NCI-H1694 (cell line): ENCODE measurements at regions not wholly inside any gene's neighbourhood (a gene's known extent, or its start where the extent isn't known, plus 50 kb on each side); places are given as distances from the start of the nearest gene placed in this dataset.

Source experiments
- DNase-seq: peaks from one replicate; lab custom pipeline; 2025; lab: John Stamatoyannopoulos, UW

DNA sequence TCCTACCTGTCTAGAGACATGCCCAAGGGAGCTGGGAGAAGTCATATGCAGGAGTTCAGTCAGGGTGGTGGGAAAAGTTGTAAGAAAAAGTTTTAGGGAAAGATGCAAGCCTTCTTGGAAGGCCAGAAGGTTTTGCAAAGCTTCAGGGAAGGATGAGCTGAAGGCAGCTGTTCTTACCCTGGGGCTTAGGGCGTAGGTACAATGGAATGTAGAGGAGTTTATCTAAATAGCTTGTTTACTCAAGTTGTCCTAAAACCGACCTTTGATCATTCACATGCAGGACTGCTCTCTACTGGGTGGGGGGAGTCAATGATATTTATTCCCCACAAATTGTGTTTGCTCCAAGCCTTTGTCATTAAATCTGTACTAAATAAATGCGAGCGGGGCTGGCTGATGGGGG, 277.0 kb downstream of the CRPPA start:
- DNase-seq, result no peak

DNA sequence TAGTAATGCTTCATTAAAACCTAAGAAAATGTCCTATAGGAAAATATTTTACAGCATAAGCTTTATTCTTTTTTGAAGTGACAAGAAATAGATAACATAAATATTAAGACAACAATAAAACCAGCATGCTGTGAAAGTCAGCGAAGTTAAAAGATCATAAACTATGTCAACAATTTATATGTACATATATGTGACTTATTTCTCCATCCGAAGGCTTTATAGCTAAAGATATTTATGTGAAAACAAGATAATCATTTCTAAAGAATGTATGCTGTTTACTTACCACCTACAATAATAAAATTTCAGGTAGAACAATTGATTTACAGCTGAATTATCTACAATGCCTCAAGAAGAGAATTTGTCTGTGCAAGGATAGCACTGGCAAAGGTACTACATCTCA, 283.4 kb downstream of the CRPPA start:
- DNase-seq, result no peak

DNA sequence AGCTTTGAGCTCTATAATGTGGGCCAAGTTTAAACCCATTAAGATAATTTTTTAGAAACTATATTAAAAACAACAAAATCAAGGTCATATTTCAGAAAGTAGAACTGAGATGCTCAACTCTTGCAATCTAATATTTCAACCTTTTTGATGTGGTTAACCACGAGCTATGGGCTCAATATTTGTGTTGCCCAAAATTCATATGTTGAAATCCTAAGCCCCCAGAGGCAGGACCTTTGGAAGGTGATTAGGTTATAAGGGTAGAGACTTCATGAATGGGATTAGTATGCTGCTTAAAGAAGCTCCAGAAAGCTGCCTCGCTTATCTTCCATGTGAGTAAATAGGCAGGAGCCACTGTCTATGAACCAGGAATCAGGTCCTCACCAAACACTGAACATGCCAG, 284.4 kb downstream of the CRPPA start:
- DNase-seq, result no peak

DNA sequence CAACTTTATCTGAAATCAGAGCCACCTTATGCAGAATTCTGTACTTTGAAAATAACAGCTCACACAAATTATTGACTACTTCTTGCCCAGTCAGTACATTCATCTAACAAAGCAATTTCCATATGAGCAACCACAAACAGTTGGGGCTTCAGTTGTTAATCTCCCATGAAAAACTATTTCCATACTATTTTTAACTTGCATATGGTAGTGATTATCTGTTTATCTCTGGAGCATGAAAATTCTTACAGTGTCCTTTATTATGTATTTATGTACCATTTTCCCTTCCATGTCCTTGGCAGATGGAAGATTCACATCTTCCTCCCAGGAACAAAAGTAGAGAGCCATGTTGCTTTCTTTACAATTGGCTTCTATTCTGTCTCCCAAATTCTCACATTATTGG, 285.7 kb downstream of the CRPPA start:
- no peak for DNase-seq

DNA sequence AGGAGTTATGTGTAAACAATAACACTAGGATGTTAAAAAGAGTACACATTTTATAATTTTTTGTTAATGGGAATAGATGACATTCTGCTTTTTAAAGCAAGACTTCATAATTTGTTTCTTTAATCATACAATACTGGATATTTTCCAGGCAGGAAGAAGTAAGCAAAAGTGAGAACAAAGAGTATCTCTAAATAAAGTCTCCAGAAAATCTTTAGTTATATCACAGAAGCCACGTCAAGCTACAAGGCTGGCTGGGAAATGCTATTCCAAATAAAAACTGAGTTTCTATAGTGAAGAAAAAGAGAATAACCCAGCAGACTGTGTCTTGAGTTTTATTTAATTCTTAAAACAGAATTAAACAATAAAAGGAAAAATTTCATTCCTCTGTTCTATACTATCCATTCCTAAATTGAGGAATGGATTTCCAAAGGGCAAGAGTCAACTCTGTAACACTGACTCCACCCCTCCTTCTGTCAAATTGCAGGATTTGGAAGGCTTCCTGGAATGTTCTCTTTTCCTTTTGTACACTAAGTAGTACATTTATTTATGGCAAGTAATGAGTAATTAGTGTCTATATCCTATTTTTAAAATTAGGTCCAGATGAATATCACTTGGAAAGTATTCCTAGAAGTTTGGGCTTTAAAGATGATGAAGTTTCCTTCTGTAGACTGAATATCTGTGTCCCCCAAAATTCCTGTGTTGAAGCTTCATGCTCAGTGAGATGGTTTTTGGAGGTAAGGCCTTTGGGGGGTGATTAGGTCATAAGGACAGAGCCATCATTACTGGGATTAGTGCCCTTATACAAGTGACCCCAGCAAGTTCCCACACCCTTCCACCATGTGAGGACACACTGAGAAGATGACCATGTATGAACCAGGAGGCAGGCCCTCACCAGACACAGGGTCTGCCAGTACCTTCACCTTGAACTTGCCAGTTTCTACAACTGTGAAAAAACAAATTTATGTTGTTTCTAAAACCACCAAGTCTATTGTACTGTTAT, 290.9 kb downstream of the CRPPA start:
- no peak for DNase-seq

DNA sequence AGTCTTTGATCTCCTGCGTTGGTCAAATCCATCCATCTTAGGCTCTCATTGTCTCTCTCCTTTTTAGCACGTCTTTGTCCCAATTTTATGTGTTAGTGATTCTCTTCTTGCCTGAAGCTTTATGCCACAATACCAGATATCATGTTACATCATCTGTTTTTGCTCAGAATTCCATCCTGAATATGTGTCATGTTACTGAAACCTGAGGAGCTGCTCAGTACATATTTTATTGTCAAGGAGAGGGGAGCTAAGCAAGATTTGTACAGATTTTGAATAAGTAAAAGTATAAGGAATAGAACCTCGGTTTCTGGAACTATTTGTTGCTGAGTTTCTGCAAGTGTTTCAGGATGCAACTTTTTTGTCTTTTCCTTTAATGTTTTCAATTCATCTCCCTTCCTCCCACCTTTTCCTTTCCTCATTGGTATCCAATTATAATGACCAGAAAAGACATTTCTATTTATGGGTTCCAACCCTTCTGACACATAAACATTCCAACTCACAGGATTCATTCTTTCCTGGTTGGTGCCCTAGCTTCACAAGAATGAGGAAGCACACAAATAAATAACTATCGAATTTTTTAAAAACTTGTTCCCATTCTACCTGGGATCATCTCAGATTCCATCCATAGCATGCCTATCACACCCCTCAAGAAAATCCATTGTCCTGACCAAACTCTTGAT, 291.8 kb downstream of the CRPPA start:
- no peak for DNase-seq

DNA sequence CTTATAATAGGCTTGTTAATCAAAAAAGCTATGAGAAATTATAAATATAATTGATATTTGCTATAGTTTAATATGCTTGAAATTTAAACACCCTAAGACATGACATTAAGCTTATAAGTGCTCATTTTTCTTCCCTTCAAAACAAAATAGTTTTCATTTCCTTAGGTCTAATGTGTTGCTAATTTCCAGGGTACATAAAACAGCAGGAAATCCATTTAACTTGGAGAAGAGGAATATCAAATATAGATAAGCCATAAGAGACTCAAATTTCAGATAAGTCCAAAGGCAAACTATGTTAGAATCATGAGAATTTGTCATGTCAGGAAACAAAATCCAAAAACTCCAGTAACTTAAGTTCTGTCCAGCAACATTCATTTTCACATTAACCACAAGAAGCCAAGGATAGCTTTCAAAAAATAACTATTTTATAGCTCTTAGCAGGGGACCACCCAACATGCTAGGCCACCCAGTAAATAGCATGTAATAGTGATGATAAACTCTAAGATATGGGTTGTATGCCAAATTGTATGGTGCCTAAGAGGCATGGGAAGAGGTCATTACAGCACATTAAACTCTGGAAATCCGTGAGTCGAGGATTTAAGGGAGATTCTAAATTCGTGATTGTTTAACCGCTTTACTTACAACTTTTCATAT, 298.1 kb downstream of the CRPPA start:
- DNase-seq, result no peak

DNA sequence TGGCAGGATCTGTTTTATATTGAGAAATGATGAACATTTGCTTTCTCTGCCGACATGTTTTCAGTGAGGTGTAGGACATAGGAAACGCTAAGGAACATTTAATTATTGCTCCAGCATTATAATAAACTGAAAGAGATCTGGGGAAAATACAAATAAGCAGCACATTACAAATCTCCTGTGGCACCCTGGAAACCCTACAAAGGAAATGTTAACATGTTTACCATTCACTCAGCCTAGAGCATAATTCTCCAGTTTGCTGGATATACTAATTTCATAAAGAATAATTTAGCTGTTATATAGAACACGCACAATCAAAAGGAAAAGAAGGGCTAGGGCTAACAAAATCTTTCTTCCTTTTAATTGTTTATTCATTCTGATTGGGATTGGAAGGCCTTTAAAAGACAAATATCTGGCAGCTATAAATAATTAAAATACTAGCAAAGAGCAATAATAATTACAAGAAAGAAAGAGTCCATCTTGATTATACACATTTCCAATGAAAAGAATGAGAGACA, 299.4 kb downstream of the CRPPA start:
- no peak for DNase-seq

DNA sequence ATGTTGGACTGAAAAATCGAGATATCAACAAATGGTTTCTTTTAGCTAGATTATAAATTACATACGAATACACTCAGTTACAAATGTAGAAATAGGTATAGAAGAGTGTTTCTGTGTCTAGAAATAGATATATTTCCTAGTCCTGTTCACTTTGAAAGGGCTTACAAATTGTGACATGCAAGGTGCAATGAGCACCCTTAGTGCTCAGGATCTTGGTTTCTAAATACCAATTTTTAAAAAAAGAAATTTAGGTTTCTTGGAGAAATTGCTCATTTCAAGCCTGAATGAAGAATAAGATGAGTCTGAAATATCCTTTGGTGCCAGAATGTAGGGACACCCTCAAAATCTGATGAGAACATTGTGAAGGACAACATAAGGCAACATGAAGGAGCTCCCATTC, 306.0 kb downstream of the CRPPA start:
- no peak for DNase-seq

DNA sequence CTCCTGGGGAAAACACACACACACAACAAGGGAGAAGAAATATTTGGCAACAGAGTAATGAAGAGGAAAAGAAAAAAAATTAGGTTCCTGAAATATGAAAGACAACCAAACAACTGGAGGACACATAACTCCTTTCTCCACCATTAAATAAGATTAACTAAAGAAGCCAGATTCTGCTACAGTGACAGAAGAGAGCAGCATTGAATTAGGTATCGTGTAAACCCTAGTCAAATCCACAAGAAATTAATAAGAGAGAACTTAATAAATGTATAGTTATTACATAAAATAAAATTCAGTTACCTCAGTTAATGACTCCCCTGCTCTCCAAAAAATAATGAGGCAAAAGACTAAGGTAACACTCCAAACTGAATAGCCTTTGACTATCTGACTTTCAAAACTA, 306.7 kb downstream of the CRPPA start:
- no peak for DNase-seq

DNA sequence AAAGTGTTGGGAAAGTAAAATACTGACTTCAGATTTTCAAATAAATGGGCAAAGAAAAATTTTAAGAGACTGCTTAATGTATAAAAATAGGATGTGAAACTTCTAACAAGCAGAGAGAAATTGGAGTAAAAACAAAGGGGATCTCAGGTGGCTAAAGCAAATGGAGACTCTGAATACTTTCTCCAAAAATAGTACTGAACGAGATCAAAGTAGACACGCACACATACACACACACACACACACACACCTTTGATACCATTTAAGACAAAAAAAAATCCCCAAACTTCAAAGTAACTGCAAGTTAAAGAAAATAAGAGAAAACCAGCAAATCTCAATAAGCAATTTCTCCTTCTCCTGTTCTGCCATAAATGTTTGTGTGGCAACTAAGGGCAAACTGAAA, 307.3 kb downstream of the CRPPA start:
- no peak for DNase-seq

DNA sequence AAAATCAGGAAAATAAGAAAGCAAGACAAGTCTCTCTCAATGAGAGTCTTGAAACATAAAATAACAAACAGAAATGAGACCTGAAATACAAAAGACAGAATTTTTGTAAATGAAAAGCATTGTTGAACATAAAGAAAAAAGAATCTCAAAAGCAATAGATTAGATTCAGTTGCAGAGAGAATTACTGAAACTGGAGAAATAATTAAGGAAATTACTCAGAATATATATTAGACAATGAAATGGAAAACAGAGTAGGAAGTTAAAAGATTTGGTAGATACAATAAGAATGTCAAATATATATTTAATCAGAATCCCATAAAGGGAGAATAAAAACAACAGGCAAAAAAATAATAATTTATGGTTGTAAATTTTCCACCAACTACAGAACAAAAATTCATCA, 308.3 kb downstream of the CRPPA start:
- DNase-seq, result no peak

DNA sequence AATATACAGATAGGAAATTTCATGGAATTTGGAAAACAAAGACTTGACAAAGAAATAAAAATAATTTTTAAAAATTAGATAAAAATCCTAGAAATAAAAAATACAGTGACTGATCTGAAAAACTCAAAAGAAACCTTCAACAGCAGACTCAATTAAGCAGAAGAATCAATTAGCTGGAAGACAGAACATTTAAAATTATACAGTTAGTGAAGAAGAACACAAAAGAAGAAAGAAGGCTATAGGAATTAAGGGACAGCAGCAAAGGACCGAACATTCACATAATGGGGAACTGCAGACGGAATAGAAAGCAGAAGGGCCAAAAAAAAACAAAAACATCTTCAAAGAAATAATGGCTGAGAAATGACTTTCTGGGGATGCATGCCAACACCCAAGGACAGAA, 314.5 kb downstream of the CRPPA start:
- DNase-seq, result no peak

DNA sequence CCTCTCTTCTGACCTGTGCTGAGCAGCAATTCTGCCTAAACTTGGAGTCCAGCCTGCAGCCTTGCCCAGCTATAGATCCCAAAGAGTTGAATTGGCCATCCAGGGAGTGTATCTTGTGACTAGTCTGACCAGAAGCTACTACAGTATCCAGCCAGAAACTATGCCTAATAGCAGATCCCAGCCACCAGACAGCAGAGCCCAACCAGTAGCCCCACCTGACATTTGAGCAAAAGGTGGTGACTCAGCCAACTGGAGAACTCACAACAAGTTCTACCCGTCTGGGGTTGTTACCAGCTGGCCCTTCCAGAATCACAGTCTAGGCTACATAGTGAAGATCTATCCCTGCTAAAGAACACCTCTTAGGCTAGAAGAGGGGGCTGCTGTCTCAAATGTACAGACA, 315.0 kb downstream of the CRPPA start:
- no peak for DNase-seq

DNA sequence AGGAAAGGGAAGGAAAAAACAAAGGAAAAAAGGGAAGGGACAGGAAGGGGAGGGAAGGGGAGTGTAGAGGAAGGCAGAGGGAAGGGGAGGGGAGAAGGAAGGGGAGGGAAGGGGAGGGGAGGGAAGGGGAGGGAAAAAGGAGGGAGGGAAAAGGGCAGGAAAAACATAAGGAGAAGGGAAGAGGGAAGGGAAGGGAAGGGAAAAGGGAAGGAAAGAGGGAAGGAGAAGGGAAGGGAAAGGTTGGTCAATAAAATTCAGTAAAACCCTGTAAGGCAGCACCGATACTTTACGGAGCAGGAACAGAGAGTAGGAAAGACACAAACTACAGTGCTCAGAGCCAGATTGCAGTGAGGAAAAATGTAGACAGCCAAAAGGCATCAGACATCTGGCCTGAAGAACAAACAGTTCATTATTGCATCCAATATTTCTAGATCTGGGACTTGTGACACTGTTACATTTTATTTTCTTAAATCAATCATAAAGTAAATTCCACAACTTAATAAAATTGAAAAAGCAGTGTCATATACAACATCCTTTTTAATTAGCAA, 322.0 kb downstream of the CRPPA start:
- no peak for DNase-seq

DNA sequence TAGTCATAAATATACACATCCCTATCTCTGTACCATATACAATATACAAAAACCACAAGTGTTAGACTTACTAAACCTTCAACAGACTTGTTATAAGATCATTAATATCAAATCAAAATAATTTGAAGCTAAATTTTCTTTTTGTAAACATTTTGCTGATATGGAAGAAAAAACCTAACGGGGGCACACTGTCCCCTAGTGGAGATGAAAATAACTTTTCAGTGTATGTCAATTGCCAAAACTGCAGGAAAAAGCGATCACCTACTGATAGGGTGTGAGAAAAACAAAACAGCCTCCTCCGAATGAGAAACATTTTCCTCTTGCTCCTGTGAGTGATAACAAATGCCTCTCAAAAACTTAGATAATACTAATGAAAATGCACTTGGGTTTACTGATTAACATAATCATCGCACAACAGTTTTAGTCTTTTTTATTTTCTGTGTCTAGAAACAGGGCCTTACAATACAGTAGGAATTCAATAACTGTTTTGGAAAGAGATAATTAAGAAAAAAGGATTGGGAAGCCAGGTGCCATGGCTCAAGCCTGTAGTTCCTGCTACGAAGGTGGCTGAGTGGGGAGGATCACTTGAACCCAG, 322.7 kb downstream of the CRPPA start:
- no peak for DNase-seq

DNA sequence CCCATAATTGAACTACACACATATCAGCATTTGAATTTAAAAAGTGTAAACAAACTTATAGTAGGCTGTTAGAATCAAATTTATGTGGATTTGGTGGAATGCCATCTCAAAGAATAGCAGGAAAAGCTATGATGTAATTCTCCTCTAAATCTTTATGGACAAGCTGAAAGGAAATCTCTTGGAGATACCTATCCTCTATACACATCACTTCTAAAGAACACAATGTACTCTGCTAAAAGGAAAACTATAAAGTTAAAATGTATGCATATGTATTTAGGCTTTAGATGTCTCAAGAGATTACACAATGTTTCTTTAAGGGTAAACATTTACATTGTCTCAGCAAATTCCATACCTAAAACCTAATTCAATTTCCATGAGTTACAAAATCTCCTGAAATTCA, 323.3 kb downstream of the CRPPA start:
- no peak for DNase-seq

DNA sequence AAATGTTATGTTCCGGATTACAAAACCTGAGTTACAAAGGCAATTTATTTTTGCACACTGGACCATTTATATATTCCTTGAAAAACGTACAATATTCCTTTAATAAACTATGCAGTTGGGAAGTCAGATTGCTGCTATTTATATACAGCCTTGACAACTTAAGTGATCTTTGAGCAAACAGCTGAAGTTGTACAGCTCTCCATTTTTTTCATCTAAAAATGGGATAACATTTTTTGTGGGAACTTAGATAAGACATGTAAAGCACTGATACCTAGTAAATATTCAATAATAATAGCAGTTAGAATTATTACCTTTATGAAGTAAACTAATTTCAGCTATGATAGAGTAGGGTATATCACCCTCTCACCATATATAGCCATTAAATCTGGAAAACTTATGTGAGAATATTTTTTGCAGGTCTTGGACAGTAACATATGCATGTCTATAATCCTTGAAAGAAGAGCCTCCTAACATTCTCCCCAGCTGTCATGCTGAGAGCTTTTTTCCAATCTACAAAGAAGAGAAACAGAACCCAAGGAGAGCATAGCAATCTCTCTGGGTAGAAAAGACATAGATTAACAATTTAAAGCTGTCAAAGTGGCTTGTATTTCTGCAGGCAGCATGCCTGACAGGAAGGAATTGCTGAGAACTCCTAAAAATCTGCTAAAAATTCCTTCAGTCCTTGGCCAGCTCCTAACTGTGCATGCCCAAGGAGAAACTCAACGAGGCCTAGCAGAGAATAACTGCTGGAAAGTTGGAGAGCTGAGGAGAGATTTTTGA, 326.0 kb downstream of the CRPPA start:
- no peak for DNase-seq

DNA sequence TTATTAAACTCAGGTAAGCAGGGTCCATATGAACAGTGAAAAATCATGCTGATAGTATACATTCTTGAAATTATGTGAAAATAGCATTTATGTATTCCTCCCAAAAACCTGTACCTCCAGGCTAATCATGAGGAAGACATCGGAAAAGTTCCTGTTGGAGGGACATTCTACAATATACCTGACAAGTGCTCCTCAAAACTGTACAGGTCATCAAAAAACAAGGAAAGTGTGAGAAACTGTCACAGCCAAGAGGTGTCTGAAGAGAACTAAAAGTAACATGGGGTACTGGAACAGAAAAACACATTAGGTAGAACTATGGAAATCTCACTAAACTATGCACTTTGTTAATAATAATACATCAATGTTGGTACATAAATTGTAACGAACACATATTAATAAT, 326.7 kb downstream of the CRPPA start:
- DNase-seq, result no peak

DNA sequence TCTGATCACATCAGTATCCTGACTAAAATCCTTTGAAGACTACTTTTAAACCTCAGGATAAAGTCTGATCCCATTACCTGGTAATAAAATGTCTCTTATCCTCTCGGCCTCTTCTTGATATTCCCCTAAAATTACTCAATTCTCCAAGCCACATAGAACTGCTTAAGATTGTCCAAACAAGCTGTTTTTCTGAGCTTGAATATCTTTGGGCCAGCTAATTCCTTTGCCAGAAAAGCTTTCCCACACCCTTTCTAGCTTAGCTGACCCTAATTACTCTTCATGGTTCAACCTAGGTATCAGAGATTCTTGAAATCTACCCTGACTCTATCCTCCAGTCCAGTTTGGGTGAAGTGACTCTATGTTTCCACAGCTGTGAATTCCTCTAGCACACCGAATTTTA, 328.6 kb downstream of the CRPPA start:
- no peak for DNase-seq

DNA sequence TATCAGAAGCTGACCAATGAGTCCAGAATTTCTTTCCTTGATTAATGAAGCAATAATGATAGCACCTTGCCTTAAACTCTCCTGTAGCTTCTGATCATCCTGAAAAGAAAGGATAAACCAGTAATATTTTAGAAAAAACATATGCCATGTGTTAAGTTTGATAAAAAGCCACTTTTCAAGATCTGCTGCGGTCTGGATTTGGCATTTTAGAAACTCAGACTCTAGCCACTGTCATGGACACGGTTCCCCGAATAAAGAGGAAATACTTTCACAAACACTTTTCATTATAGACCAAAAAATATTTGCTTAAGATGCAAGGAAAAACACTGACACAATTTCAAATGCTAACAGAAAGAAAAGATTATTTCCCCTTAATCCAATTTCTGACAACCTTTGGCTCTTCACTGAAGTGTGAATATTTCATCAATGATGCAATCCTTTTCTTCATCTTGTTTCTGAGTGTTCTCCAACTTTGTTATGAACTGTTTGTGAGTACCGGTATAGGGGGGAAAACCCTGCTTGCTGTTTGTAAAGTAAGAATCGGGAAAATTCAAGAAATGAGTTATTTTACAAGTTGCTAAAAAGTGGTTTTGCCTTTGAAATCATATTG, 329.5 kb downstream of the CRPPA start:
- DNase-seq, result no peak
